ENCODE measurements at regions not wholly inside any gene's neighbourhood (a gene's known extent, or its start where the extent isn't known, plus 50 kb on each side); places are given as distances from the start of the nearest gene placed in this dataset.

GRCh38 chr5:86841000-86841644 is 223.4 kb downstream of the COX7C start:
- TF ChIP-seq POLR2A (IDR thresholded peaks at IDR 0.05) (no peak), CTCF (IDR thresholded peaks at IDR 0.05) (no peak), POLR2AphosphoS5 (IDR thresholded peaks at IDR 0.05) (no peak), EP300 (IDR thresholded peaks at IDR 0.05) (no peak)
